K562 (cell line): ENCODE measurements at regions not wholly inside any gene's neighbourhood (a gene's known extent, or its start where the extent isn't known, plus 50 kb on each side); places are given as distances from the start of the nearest gene placed in this dataset.

Experiments used
- EP300 ChIP-seq: IDR thresholded peaks from 2 replicates; pipeline ENCODE4 v1.6.1; 2012; ENCODE audit warnings: low read length, improper control_type of control experiment
- JUND ChIP-seq, 2 experiments: IDR thresholded peaks; 2 replicates in 1 of 2; 3 replicates in 1 of 2; pipeline ENCODE4 v1.6.1; 2011; ENCODE audit warnings: borderline replicate concordance in 2 of 2, low read depth in 2 of 2, low read length in 2 of 2, improper control_type of control experiment in 1 of 2, missing biosample characterization in 1 of 2, missing genetic modification characterization in 1 of 2, missing genetic modification reagents in 1 of 2
- MTA3 ChIP-seq: fragments of 450-650 bp; formaldehyde crosslinking; IDR thresholded peaks from 2 replicates; pipeline ENCODE4 v1.6.1; 2017; ENCODE audit warnings: mild to moderate bottlenecking, borderline replicate concordance
- PHF21A ChIP-seq: fragments of 450-650 bp; IDR thresholded peaks from 2 replicates; pipeline ENCODE4 v1.6.1; 2017; ENCODE audit warnings: low read depth, borderline replicate concordance
- POLR2A ChIP-seq: fragments of 450-650 bp; conservative IDR thresholded peaks from 2 replicates; pipeline ENCODE4 v1.6.1; 2016
- TARDBP ChIP-seq: fragments of 450-650 bp; IDR thresholded peaks from 2 replicates; pipeline ENCODE4 v1.6.1; 2016
- ZNF282 ChIP-seq: sonication (generic); formaldehyde crosslinking; IDR thresholded peaks from 2 replicates; pipeline ENCODE4 v1.8.1; 2023; ENCODE audit warnings: missing genetic modification reagents
- TF ChIP-seq, protein P1 (sequence below), 3 experiments: IDR thresholded peaks in 2 of 3; conservative IDR thresholded peaks in 1 of 3; 2 replicates each; pipeline ENCODE4 v1.5.1; 2011 to 2012; ENCODE audit warnings: low read length in 3 of 3, mild to moderate bottlenecking in 3 of 3, control low read depth in 2 of 3, improper control_type of control experiment in 1 of 3, inconsistent platforms in 1 of 3, low read depth in 1 of 3, mixed read lengths in 1 of 3, moderate library complexity in 1 of 3; ENCODE audit not compliant: insufficient read depth in 2 of 3
- TF ChIP-seq, protein P2 (sequence below): fragments of 450-650 bp; IDR thresholded peaks from 2 replicates; pipeline ENCODE4 v1.7.1; 2018; ENCODE audit warnings: mild to moderate bottlenecking, low read depth; ENCODE audit not compliant: partially characterized antibody
- TF ChIP-seq, protein P3 (sequence below): fragments of 200-800 bp; sonication (Bioruptor generic); IDR thresholded peaks from 2 replicates; pipeline ENCODE4 v1.6.1; 2016; ENCODE audit warnings: missing genetic modification characterization, missing compliant biosample characterization

DNA sequence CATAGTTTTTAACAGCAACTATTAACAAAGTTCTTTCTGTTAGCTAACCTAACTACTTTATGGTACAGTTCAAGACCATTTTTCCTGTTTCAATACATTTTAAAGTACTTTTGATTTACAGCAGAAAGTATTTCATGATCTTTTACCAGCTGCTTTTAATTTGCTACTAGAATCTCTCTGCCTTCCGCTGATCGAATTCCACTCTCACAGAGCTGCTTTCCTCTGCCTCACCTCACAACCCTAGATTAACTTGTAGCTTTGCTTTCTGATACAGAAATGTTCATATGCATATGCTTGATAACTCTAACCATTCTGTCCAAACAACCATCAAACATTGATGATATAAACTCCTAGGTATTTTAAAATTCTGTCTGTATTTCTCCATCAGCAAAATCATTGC lies 463.2 kb upstream of the ZEB2 start:
- TF ChIP-seq, protein P1, sequence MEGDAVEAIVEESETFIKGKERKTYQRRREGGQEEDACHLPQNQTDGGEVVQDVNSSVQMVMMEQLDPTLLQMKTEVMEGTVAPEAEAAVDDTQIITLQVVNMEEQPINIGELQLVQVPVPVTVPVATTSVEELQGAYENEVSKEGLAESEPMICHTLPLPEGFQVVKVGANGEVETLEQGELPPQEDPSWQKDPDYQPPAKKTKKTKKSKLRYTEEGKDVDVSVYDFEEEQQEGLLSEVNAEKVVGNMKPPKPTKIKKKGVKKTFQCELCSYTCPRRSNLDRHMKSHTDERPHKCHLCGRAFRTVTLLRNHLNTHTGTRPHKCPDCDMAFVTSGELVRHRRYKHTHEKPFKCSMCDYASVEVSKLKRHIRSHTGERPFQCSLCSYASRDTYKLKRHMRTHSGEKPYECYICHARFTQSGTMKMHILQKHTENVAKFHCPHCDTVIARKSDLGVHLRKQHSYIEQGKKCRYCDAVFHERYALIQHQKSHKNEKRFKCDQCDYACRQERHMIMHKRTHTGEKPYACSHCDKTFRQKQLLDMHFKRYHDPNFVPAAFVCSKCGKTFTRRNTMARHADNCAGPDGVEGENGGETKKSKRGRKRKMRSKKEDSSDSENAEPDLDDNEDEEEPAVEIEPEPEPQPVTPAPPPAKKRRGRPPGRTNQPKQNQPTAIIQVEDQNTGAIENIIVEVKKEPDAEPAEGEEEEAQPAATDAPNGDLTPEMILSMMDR (IDR thresholded peaks at IDR 0.05 in 2 of 3, conservative IDR thresholded peaks at IDR 0.05 in 1 of 3; ENCODE audit: insufficient read depth in 2 of 3, low read depth in 1 of 3, low read length in 3 of 3) = no peak
- TF ChIP-seq, protein P2, sequence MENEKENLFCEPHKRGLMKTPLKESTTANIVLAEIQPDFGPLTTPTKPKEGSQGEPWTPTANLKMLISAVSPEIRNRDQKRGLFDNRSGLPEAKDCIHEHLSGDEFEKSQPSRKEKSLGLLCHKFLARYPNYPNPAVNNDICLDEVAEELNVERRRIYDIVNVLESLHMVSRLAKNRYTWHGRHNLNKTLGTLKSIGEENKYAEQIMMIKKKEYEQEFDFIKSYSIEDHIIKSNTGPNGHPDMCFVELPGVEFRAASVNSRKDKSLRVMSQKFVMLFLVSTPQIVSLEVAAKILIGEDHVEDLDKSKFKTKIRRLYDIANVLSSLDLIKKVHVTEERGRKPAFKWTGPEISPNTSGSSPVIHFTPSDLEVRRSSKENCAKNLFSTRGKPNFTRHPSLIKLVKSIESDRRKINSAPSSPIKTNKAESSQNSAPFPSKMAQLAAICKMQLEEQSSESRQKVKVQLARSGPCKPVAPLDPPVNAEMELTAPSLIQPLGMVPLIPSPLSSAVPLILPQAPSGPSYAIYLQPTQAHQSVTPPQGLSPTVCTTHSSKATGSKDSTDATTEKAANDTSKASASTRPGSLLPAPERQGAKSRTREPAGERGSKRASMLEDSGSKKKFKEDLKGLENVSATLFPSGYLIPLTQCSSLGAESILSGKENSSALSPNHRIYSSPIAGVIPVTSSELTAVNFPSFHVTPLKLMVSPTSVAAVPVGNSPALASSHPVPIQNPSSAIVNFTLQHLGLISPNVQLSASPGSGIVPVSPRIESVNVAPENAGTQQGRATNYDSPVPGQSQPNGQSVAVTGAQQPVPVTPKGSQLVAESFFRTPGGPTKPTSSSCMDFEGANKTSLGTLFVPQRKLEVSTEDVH = no peak
- TF ChIP-seq PHF21A (no peak), TARDBP (no peak), MTA3 (no peak), JUND (IDR thresholded peaks at IDR 0.05; ENCODE audit: borderline replicate concordance, low read depth, low read length) (no peak), JUND (tag; IDR thresholded peaks at IDR 0.05; ENCODE audit: borderline replicate concordance, low read depth, low read length) (no peak), POLR2A (no peak), ZNF282 (CRISPR knock-in tag) (no peak), EP300 (no peak)
- TF ChIP-seq, protein P3, sequence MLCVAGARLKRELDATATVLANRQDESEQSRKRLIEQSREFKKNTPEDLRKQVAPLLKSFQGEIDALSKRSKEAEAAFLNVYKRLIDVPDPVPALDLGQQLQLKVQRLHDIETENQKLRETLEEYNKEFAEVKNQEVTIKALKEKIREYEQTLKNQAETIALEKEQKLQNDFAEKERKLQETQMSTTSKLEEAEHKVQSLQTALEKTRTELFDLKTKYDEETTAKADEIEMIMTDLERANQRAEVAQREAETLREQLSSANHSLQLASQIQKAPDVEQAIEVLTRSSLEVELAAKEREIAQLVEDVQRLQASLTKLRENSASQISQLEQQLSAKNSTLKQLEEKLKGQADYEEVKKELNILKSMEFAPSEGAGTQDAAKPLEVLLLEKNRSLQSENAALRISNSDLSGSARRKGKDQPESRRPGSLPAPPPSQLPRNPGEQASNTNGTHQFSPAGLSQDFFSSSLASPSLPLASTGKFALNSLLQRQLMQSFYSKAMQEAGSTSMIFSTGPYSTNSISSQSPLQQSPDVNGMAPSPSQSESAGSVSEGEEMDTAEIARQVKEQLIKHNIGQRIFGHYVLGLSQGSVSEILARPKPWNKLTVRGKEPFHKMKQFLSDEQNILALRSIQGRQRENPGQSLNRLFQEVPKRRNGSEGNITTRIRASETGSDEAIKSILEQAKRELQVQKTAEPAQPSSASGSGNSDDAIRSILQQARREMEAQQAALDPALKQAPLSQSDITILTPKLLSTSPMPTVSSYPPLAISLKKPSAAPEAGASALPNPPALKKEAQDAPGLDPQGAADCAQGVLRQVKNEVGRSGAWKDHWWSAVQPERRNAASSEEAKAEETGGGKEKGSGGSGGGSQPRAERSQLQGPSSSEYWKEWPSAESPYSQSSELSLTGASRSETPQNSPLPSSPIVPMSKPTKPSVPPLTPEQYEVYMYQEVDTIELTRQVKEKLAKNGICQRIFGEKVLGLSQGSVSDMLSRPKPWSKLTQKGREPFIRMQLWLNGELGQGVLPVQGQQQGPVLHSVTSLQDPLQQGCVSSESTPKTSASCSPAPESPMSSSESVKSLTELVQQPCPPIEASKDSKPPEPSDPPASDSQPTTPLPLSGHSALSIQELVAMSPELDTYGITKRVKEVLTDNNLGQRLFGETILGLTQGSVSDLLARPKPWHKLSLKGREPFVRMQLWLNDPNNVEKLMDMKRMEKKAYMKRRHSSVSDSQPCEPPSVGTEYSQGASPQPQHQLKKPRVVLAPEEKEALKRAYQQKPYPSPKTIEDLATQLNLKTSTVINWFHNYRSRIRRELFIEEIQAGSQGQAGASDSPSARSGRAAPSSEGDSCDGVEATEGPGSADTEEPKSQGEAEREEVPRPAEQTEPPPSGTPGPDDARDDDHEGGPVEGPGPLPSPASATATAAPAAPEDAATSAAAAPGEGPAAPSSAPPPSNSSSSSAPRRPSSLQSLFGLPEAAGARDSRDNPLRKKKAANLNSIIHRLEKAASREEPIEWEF (CRISPR knock-in tag) = no peak
